ENCODE measurements at regions not wholly inside any gene's neighbourhood (a gene's known extent, or its start where the extent isn't known, plus 50 kb on each side); places are given as distances from the start of the nearest gene placed in this dataset.

DNA sequence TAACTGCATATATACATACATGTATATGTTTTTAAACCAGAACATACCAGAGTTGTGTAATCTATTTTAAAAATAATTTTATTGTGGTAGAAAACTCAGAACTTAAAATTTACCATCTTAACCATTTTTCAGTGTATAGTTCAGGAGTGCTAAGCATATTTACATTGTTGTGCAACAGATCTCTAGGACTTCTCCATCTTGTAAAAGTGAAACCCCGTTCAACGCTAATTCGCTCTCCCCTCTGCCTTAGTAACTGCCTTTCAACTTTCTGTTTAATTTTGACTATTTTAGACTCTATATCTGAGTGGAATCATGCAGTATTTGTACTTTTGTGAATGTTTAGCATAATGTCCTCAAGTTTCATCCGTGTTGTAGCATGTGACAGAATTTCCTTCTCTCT, 51.8 kb upstream of the SSR3 start:
- TF ChIP-seq RAD21 (IDR thresholded peaks at IDR 0.05; ENCODE audit: low read depth) (no peak), YY1 (IDR thresholded peaks at IDR 0.05; ENCODE audit: low read depth) (no peak), EP300 (IDR thresholded peaks at IDR 0.05; ENCODE audit: borderline replicate concordance) (no peak), CEBPB (IDR thresholded peaks at IDR 0.05) (no peak), TAF1 (IDR thresholded peaks at IDR 0.05; ENCODE audit: low read depth) (no peak), TCF12 (IDR thresholded peaks at IDR 0.05; ENCODE audit: low read depth) (no peak), FOXM1 (IDR thresholded peaks at IDR 0.05; ENCODE audit: borderline replicate concordance, low read depth) (no peak), EGR1 (IDR thresholded peaks at IDR 0.05) (no peak), ZBTB7A (IDR thresholded peaks at IDR 0.05; ENCODE audit: low read depth) (no peak), NFIC (IDR thresholded peaks at IDR 0.05) (no peak), TEAD4 (IDR thresholded peaks at IDR 0.05) (no peak), CREB1 (IDR thresholded peaks at IDR 0.05; ENCODE audit: low read depth) (no peak), MAX (IDR thresholded peaks at IDR 0.05) (no peak)
- TF ChIP-seq, protein P1, sequence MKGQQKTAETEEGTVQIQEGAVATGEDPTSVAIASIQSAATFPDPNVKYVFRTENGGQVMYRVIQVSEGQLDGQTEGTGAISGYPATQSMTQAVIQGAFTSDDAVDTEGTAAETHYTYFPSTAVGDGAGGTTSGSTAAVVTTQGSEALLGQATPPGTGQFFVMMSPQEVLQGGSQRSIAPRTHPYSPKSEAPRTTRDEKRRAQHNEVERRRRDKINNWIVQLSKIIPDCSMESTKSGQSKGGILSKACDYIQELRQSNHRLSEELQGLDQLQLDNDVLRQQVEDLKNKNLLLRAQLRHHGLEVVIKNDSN (IDR thresholded peaks at IDR 0.05): no peak
- TF ChIP-seq, protein P2, sequence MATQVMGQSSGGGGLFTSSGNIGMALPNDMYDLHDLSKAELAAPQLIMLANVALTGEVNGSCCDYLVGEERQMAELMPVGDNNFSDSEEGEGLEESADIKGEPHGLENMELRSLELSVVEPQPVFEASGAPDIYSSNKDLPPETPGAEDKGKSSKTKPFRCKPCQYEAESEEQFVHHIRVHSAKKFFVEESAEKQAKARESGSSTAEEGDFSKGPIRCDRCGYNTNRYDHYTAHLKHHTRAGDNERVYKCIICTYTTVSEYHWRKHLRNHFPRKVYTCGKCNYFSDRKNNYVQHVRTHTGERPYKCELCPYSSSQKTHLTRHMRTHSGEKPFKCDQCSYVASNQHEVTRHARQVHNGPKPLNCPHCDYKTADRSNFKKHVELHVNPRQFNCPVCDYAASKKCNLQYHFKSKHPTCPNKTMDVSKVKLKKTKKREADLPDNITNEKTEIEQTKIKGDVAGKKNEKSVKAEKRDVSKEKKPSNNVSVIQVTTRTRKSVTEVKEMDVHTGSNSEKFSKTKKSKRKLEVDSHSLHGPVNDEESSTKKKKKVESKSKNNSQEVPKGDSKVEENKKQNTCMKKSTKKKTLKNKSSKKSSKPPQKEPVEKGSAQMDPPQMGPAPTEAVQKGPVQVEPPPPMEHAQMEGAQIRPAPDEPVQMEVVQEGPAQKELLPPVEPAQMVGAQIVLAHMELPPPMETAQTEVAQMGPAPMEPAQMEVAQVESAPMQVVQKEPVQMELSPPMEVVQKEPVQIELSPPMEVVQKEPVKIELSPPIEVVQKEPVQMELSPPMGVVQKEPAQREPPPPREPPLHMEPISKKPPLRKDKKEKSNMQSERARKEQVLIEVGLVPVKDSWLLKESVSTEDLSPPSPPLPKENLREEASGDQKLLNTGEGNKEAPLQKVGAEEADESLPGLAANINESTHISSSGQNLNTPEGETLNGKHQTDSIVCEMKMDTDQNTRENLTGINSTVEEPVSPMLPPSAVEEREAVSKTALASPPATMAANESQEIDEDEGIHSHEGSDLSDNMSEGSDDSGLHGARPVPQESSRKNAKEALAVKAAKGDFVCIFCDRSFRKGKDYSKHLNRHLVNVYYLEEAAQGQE (IDR thresholded peaks at IDR 0.05; ENCODE audit: low read depth): no peak

DNA sequence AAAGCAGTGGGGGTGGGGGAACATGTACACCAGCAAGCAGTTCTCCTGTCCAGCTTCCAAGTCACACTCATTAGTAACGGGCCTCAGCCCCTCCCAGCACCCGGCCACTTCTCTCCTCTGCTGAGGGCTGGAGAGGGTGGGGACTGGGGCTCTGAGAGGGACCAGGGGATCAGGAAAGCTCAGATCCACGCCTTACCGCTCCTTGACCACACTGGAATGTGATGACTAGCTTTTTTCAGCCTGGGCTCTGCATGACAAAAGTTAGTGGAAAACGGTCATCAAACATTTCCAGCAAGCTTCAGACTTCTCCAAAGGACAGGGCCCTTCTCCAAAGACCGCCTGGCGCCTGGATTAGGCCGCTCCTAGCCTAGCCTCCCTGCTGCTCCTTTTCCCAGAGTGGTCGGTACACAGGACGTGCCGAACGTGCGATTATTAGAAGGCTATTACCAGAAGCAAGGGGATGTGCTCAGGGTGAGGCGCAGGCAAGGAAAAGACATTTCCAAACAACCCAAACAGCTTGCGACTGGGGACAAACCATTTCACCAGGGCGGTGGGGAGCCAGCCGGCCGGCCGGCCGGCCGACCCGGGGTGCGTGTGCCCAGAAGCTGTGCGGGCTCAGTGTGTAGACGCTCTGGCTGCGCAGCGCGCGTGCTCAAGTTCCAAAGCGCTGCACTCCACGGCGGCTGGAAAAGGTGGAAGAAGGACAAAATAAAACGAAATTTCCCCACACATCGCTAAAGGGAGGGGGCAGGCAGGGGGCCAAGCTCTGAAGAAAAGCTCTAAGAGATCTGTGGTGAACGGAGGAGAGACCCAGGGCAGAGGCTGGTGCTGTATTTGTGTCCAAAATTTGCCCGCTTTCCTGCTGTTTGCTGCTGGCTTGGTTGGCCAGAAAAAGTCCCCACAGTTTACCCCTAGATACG, 51.0 kb upstream of the SSR3 start:
- no peak for TF ChIP-seq TCF12 (IDR thresholded peaks at IDR 0.05; ENCODE audit: low read depth)
- no peak for TF ChIP-seq EGR1 (IDR thresholded peaks at IDR 0.05)
- no peak for TF ChIP-seq YY1 (IDR thresholded peaks at IDR 0.05; ENCODE audit: low read depth)
- TF ChIP-seq, protein P2 (IDR thresholded peaks at IDR 0.05; ENCODE audit: low read depth): no peak
- no peak for TF ChIP-seq TAF1 (IDR thresholded peaks at IDR 0.05; ENCODE audit: low read depth)
- TF ChIP-seq, protein P1 (IDR thresholded peaks at IDR 0.05): no peak
- TF ChIP-seq FOXM1 (IDR thresholded peaks at IDR 0.05; ENCODE audit: borderline replicate concordance, low read depth): no peak
- no peak for TF ChIP-seq RAD21 (IDR thresholded peaks at IDR 0.05; ENCODE audit: low read depth)

GRCh38 chr3:156604642-156605144, 49.8 kb upstream of the SSR3 start:
- TF ChIP-seq EGR1 (IDR thresholded peaks at IDR 0.05): no peak
- TF ChIP-seq, protein P1 (IDR thresholded peaks at IDR 0.05): no peak
- TF ChIP-seq ZBTB7A (IDR thresholded peaks at IDR 0.05; ENCODE audit: low read depth): no peak
- no peak for TF ChIP-seq FOXM1 (IDR thresholded peaks at IDR 0.05; ENCODE audit: borderline replicate concordance, low read depth)
- TF ChIP-seq EP300 (IDR thresholded peaks at IDR 0.05; ENCODE audit: borderline replicate concordance): no peak

Data from Ishikawa (cell line).